ENCODE measurements at regions not wholly inside any gene's neighbourhood (a gene's known extent, or its start where the extent isn't known, plus 50 kb on each side); places are given as distances from the start of the nearest gene placed in this dataset.

DNA sequence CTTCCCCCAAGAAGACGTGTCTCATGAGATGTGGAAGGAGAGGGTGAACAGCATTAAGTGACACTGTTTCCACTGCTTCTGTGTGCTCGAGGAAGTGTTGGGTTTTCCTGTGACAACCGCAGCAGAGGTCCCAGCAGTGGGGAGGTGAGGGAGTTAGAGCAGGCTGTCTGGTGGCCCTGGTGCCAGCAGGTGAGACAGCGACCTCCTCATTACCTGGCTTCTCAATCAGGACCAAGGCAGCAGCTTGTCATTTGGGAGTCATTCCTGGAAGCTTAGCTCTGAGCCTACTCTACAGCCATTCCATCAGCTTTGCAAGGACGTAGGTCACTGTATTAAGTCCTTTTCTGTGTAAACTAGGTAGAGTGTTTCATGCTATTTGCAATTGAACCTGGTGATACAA lies 63.3 kb upstream of the RGMA start:
- Histone ChIP-seq H3K4me3 (no peak overlapping the region), H3K27ac (no peak overlapping the region), H3K9me3 (no peaks in the 10 kb centered on the region), H3K4me1 (peaks cover 0 to 36% (median 9%) of the 10 kb centered on the region in 3 donors), H3K36me3 (no peaks in the 10 kb centered on the region), H3K27me3 (no peaks in the 10 kb centered on the region)
- no peak for TF ChIP-seq CTCF (IDR thresholded peaks at IDR 0.05)
- no peak for TF ChIP-seq POLR2A (IDR thresholded peaks at IDR 0.05)
- intact Hi-C loops (cut with DNase I) = no loop called here
- WGBS, 2 donors = 58 to 76% methylated on average over 2 to 5 of the region's 5 CpGs
- DNase-seq = no peak

DNA sequence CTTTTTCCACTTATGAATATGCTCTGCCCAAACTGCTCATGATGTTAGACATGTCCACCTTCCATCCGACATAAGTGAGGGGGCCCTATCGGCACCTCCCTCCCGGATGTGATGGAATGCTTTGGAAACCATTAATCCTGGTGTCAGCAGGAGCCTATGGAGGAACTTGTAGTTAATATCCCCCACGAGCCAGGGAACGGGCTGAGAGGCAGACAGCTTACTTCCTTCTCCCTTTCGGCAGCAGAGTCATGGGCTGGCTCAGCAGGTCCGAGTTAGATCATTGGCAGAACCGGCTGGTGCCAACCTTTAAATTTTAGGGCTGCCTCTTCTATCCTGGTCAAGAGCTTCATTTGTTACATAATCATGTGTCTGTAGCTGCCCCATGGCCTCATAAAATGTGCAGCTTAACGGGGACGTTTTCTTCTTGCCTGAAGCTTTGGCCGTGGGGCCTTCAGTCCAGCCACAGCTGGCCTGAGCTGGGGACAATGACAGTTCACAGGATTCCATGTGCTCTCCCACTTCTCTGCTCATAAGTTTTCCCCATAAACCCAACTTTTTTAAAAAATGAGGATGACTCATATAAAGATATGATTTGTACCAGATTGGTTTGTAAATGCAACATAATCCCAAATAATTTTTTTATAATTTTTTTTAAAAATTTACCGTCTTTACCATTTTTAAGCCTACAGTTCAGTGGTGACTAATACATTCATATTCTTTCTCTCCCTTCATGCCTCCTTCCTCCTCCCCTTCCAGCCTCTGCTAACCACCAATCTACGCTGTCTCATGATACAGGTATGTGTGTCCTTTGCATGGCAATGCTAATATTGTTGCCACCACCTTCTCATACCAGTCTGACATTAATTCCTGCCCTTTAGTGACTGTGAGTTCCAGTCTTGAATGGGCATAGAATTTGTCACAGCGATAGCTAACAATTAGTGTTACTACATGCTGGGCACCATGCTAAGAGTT lies 62.2 kb upstream of the RGMA start:
- no peak overlapping the region for H3K4me3 ChIP-seq
- H3K27ac ChIP-seq = no peak overlapping the region
- H3K4me1 ChIP-seq = peaks cover 0 to 36% (median 9%) of the 10 kb centered on the region in 3 donors
- DNase-seq = no peak
- H3K27me3 ChIP-seq = no peaks in the 10 kb centered on the region
- H3K9me3 ChIP-seq = no peaks in the 10 kb centered on the region
- no peaks in the 10 kb centered on the region for H3K36me3 ChIP-seq
- TF ChIP-seq POLR2A (IDR thresholded peaks at IDR 0.05) (no peak), CTCF (IDR thresholded peaks at IDR 0.05) (no peak)
- WGBS, 2 donors = 66 to 81% methylated on average over 12 to 14 of the region's 14 CpGs
- intact Hi-C loops (cut with DNase I) = no loop called here

DNA sequence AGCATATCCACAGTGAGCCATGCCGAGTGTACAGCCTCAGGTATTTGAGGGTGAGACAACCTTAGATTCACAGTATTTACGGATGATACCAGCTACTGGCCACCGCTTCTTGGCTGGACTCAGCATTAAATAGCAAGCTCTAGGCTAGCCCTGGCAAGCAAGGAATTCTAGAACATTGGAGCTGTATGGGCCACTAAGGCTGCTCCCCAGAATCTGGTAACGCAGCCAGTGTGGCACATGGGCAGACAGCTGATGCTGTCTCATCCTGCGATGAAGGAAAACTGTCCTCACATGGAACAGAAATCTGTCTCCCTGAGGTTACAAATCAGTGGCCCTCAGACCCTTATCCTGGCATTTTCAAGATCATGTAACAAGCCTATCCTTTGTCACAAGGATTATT lies 57.6 kb upstream of the RGMA start:
- H3K9me3 ChIP-seq = no peaks in the 10 kb centered on the region
- DNase-seq = no peak
- intact Hi-C loops (cut with DNase I) = no loop called here
- TF ChIP-seq POLR2A (IDR thresholded peaks at IDR 0.05) = no peak
- no peak for TF ChIP-seq CTCF (IDR thresholded peaks at IDR 0.05)
- H3K27me3 ChIP-seq = no peaks in the 10 kb centered on the region
- no peak overlapping the region for H3K27ac ChIP-seq
- peaks cover 0 to 12% (median 0%) of the 10 kb centered on the region in 3 donors for H3K4me1 ChIP-seq
- 85 to 100% methylated on average over 4 of the region's 5 CpGs for WGBS, 2 donors
- no peaks in the 10 kb centered on the region for H3K36me3 ChIP-seq
- H3K4me3 ChIP-seq = no peak overlapping the region

- Histone ChIP-seq H3K4me3 (no peak overlapping the region), H3K27ac (no peak overlapping the region), H3K27me3 (no peaks in the 10 kb centered on the region), H3K36me3 (no peaks in the 10 kb centered on the region), H3K9me3 (no peaks in the 10 kb centered on the region), H3K4me1 (peaks cover 0 to 8% (median 0%) of the 10 kb centered on the region in 3 donors)
- intact Hi-C loops (cut with DNase I) = no loop called here
- TF ChIP-seq CTCF (IDR thresholded peaks at IDR 0.05) = no peak
- no peak for TF ChIP-seq POLR2A (IDR thresholded peaks at IDR 0.05)
- WGBS, 2 donors = 81 to 82% methylated on average over 5 of the region's 7 CpGs
- DNase-seq = no peak
Observed at GRCh38 chr15:93146196-93146595, 57.2 kb upstream of the RGMA start.

- Histone ChIP-seq H3K4me3 (no peak overlapping the region), H3K9me3 (no peaks in the 10 kb centered on the region), H3K36me3 (no peaks in the 10 kb centered on the region), H3K27me3 (no peaks in the 10 kb centered on the region), H3K27ac (no peak overlapping the region), H3K4me1 (no peaks in the 10 kb centered on the region)
- TF ChIP-seq CTCF (IDR thresholded peaks at IDR 0.05) = no peak
- no peak for TF ChIP-seq POLR2A (IDR thresholded peaks at IDR 0.05)
- intact Hi-C loops (cut with DNase I) = no loop called here
- 68 to 74% methylated on average over 10 of the region's 10 CpGs for whole genome bisulfite sequencing, 2 donors
- no peak for DNase-seq
Observed at GRCh38 chr15:93144463-93145236, 55.6 kb upstream of the RGMA start.
